WTC11 (cell line): ENCODE measurements at regions not wholly inside any gene's neighbourhood (a gene's known extent, or its start where the extent isn't known, plus 50 kb on each side); places are given as distances from the start of the nearest gene placed in this dataset.

ENCODE experiments used
- ATAC-seq: fragments of 200-7000 bp; cut with Tn5 transposase; 2 replicates; pipeline ENCODE4 v1.10.0; 2021; ENCODE audit warnings: mild to moderate bottlenecking, moderate library complexity
- CTCF ChIA-PET: fragments of 300-600 bp; sonication (Branson Sonifier 250); formaldehyde crosslinking; loops from one replicate; lab custom pipeline; 2021; ENCODE audit warnings: antibody characterized with exemption; lab: Charles Lee
- POLR2A ChIA-PET: fragments of 350-600 bp; sonication (Branson Sonifier 250); formaldehyde crosslinking; loops from one replicate; lab custom pipeline; 2021; ENCODE audit warnings: antibody characterized with exemption; lab: Charles Lee
- DNase-seq: peaks from one replicate; pipeline ENCODE4 v3.0.0; 2021; ENCODE audit warnings: low spot score
- H3K27ac Mint-ChIP-seq: 2 replicates; pipeline ENCODE4 v1.8.0; 2021; ENCODE audit warnings: mixed read lengths
- H3K27me3 Mint-ChIP-seq: 2 replicates; pipeline ENCODE4 v1.8.0; 2021; ENCODE audit warnings: low read depth, mild to moderate bottlenecking, moderate library complexity, mixed read lengths
- H3K36me3 Mint-ChIP-seq: 2 replicates; pipeline ENCODE4 v1.8.0; 2021; ENCODE audit warnings: mixed read lengths
- H3K4me1 Mint-ChIP-seq: 2 replicates; pipeline ENCODE4 v1.8.0; 2022; ENCODE audit warnings: mixed read lengths
- H3K4me3 Mint-ChIP-seq: 2 replicates; pipeline ENCODE4 v1.8.0; 2021; ENCODE audit warnings: mild to moderate bottlenecking, moderate library complexity, mixed read lengths
- H3K9me3 Mint-ChIP-seq: 2 replicates; pipeline ENCODE4 v1.8.0; 2021; ENCODE audit warnings: mixed read lengths
- ATF1 ChIP-seq: sonication (generic); formaldehyde crosslinking; IDR thresholded peaks from 2 replicates; pipeline ENCODE4 v1.8.1; 2023; ENCODE audit warnings: mild to moderate bottlenecking, moderate library complexity, missing genetic modification reagents
- ELF4 ChIP-seq: sonication (generic); formaldehyde crosslinking; IDR thresholded peaks from 2 replicates; pipeline ENCODE4 v1.8.1; 2022; ENCODE audit warnings: low read depth, mild to moderate bottlenecking, moderate library complexity, missing genetic modification reagents
- GTF2I ChIP-seq: fragments of 250-450 bp; sonication (Bioruptor Pico); conservative IDR thresholded peaks from 2 replicates; pipeline ENCODE4 v1.4.0; 2021; ENCODE audit warnings: mild to moderate bottlenecking
- OVOL2 ChIP-seq: fragments of 250-450 bp; sonication (Bioruptor Pico); IDR thresholded peaks from 2 replicates; pipeline ENCODE4 v1.9.0; 2021; ENCODE audit warnings: mild to moderate bottlenecking, borderline replicate concordance
- ZNF219 ChIP-seq: sonication (generic); formaldehyde crosslinking; IDR thresholded peaks from 2 replicates; pipeline ENCODE4 v1.8.0; 2023; ENCODE audit warnings: missing genetic modification reagents, mild to moderate bottlenecking, borderline replicate concordance
- TF ChIP-seq, protein P1 (sequence below): sonication (generic); formaldehyde crosslinking; IDR thresholded peaks from 2 replicates; pipeline ENCODE4 v1.8.0; 2022; ENCODE audit warnings: mild to moderate bottlenecking, missing genetic modification reagents
- TF ChIP-seq, protein P2 (sequence below): sonication (generic); formaldehyde crosslinking; IDR thresholded peaks from 2 replicates; pipeline ENCODE4 v1.8.1; 2023; ENCODE audit warnings: mild to moderate bottlenecking, moderate library complexity, missing genetic modification reagents
- TF ChIP-seq, protein P3 (sequence below): sonication (generic); formaldehyde crosslinking; IDR thresholded peaks from 2 replicates; pipeline ENCODE4 v1.8.0; 2022; ENCODE audit warnings: missing genetic modification reagents
- TF ChIP-seq, protein P4 (sequence below): sonication (generic); formaldehyde crosslinking; IDR thresholded peaks from 2 replicates; pipeline ENCODE4 v1.8.1; 2023; ENCODE audit warnings: mild to moderate bottlenecking, missing genetic modification reagents, moderate library complexity
- TF ChIP-seq, protein P5 (sequence below): sonication (generic); formaldehyde crosslinking; IDR thresholded peaks from 2 replicates; pipeline ENCODE4 v1.8.1; 2023; ENCODE audit warnings: mild to moderate bottlenecking, missing genetic modification reagents, moderate library complexity
- TF ChIP-seq, protein P6 (sequence below): fragments of 250-450 bp; sonication (Bioruptor Pico); IDR thresholded peaks from 2 replicates; pipeline ENCODE4 v1.9.0; 2021; ENCODE audit warnings: moderate library complexity, mild to moderate bottlenecking, inconsistent platforms, borderline replicate concordance

DNA sequence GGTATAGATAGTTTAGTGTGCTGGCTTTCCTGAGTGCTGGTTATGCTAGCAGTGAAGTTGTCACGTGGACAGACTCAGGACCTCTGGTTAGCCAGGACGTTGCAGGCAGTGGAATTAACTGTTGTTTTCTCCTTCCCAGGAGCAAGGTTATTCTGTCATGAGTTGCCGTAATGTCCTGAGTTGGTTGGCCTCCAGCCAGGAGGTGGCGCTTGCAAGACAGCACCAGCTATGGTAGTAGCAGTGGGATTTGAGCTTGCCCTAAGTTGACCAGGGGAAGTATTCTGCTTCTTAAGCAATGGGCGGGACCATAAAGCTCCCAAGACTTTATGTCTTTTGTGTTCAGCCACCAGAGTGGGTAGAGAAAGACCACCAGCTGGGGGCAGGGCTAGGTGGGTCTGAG is 240.7 kb upstream of the DNAJC19 start (continued):
- TF ChIP-seq, protein P1, sequence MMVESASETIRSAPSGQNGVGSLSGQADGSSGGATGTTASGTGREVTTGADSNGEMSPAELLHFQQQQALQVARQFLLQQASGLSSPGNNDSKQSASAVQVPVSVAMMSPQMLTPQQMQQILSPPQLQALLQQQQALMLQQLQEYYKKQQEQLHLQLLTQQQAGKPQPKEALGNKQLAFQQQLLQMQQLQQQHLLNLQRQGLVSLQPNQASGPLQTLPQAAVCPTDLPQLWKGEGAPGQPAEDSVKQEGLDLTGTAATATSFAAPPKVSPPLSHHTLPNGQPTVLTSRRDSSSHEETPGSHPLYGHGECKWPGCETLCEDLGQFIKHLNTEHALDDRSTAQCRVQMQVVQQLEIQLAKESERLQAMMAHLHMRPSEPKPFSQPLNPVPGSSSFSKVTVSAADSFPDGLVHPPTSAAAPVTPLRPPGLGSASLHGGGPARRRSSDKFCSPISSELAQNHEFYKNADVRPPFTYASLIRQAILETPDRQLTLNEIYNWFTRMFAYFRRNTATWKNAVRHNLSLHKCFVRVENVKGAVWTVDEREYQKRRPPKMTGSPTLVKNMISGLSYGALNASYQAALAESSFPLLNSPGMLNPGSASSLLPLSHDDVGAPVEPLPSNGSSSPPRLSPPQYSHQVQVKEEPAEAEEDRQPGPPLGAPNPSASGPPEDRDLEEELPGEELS (CRISPR knock-in tag) = no peak
- no peak for TF ChIP-seq ELF4 (CRISPR knock-in tag)
- TF ChIP-seq, protein P2, sequence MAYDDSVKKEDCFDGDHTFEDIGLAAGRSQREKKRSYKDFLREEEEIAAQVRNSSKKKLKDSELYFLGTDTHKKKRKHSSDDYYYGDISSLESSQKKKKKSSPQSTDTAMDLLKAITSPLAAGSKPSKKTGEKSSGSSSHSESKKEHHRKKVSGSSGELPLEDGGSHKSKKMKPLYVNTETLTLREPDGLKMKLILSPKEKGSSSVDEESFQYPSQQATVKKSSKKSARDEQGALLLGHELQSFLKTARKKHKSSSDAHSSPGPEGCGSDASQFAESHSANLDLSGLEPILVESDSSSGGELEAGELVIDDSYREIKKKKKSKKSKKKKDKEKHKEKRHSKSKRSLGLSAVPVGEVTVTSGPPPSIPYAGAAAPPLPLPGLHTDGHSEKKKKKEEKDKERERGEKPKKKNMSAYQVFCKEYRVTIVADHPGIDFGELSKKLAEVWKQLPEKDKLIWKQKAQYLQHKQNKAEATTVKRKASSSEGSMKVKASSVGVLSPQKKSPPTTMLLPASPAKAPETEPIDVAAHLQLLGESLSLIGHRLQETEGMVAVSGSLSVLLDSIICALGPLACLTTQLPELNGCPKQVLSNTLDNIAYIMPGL = no peak

DNA sequence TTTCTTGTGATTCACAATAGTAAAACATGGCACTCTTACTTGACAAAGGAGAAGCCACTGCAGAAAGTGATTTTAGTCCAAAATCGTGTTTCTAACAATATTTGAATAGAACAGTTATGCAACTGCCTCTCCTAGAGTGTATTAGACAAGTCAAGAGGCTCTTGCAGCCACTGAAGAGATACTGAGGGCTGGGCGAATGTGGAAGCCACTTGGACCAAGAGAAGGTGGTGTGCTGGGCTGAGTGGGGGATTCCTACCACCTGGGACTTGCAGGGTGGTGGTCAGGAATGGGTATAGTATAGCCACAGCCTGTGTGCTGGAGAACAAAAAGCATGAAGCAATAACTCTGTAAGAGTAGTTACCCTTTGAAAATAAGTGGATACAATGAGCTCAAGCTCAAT is 223.8 kb upstream of the DNAJC19 start:
- no peaks in the 10 kb centered on the region for H3K4me1 Mint-ChIP-seq
- DNase-seq (no peak), ATAC-seq (no peak)
- H3K36me3 Mint-ChIP-seq = no peaks in the 10 kb centered on the region
- H3K9me3 Mint-ChIP-seq = no peaks in the 10 kb centered on the region
- TF ChIP-seq, protein P3, sequence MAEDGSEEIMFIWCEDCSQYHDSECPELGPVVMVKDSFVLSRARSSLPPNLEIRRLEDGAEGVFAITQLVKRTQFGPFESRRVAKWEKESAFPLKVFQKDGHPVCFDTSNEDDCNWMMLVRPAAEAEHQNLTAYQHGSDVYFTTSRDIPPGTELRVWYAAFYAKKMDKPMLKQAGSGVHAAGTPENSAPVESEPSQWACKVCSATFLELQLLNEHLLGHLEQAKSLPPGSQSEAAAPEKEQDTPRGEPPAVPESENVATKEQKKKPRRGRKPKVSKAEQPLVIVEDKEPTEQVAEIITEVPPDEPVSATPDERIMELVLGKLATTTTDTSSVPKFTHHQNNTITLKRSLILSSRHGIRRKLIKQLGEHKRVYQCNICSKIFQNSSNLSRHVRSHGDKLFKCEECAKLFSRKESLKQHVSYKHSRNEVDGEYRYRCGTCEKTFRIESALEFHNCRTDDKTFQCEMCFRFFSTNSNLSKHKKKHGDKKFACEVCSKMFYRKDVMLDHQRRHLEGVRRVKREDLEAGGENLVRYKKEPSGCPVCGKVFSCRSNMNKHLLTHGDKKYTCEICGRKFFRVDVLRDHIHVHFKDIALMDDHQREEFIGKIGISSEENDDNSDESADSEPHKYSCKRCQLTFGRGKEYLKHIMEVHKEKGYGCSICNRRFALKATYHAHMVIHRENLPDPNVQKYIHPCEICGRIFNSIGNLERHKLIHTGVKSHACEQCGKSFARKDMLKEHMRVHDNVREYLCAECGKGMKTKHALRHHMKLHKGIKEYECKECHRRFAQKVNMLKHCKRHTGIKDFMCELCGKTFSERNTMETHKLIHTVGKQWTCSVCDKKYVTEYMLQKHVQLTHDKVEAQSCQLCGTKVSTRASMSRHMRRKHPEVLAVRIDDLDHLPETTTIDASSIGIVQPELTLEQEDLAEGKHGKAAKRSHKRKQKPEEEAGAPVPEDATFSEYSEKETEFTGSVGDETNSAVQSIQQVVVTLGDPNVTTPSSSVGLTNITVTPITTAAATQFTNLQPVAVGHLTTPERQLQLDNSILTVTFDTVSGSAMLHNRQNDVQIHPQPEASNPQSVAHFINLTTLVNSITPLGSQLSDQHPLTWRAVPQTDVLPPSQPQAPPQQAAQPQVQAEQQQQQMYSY (CRISPR knock-in tag) = no peak
- TF ChIP-seq, protein P4, sequence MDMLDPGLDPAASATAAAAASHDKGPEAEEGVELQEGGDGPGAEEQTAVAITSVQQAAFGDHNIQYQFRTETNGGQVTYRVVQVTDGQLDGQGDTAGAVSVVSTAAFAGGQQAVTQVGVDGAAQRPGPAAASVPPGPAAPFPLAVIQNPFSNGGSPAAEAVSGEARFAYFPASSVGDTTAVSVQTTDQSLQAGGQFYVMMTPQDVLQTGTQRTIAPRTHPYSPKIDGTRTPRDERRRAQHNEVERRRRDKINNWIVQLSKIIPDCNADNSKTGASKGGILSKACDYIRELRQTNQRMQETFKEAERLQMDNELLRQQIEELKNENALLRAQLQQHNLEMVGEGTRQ = no peak
- TF ChIP-seq, protein P5, sequence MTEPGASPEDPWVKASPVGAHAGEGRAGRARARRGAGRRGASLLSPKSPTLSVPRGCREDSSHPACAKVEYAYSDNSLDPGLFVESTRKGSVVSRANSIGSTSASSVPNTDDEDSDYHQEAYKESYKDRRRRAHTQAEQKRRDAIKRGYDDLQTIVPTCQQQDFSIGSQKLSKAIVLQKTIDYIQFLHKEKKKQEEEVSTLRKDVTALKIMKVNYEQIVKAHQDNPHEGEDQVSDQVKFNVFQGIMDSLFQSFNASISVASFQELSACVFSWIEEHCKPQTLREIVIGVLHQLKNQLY (CRISPR knock-in tag) = no peak
- TF ChIP-seq ZNF219 = no peak
- TF ChIP-seq GTF2I = no peak
- no peak for TF ChIP-seq OVOL2 (CRISPR knock-in tag)
- TF ChIP-seq ATF1 (CRISPR knock-in tag) = no peak
- POLR2A ChIA-PET = no interaction called here
- H3K27ac Mint-ChIP-seq = no peak overlapping the region
- H3K27me3 Mint-ChIP-seq = no peaks in the 10 kb centered on the region
- CTCF ChIA-PET = no interaction called here
- H3K4me3 Mint-ChIP-seq = no peak overlapping the region

DNA sequence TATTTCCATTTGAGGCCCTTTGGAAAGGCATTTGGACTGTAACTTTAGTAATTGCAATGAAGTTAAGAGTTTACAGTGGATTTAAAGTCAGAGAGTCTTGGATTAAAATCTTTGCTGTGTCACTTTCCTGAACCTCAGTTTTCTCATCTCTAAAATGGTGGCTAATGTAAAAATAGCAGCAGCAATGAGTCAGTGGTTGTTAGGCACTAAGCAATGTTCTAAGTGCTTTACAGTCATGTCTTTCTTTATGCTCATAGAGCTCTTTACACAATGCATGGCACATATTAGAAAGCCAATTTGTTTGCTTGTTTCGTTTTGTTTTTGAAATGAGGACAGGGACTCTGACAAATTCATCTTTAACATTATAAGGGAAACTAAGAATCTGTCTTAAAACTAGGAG is 222.7 kb upstream of the DNAJC19 start:
- ChIA-PET POLR2A (no interaction called here), CTCF (no interaction called here)
- no peaks in the 10 kb centered on the region for H3K36me3 Mint-ChIP-seq
- H3K4me3 Mint-ChIP-seq = no peak overlapping the region
- no peaks in the 10 kb centered on the region for H3K4me1 Mint-ChIP-seq
- ATAC-seq (no peak), DNase-seq (no peak)
- no peaks in the 10 kb centered on the region for H3K27me3 Mint-ChIP-seq
- H3K9me3 Mint-ChIP-seq = no peaks in the 10 kb centered on the region
- TF ChIP-seq, protein P6, sequence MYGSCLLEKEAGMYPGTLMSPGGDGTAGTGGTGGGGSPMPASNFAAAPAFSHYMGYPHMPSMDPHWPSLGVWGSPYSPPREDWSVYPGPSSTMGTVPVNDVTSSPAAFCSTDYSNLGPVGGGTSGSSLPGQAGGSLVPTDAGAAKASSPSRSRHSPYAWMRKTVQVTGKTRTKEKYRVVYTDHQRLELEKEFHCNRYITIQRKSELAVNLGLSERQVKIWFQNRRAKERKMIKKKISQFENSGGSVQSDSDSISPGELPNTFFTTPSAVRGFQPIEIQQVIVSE (CRISPR knock-in tag) = no peak
- H3K27ac Mint-ChIP-seq = no peak overlapping the region
